ENCODE measurements at regions not wholly inside any gene's neighbourhood (a gene's known extent, or its start where the extent isn't known, plus 50 kb on each side); places are given as distances from the start of the nearest gene placed in this dataset.

DNA sequence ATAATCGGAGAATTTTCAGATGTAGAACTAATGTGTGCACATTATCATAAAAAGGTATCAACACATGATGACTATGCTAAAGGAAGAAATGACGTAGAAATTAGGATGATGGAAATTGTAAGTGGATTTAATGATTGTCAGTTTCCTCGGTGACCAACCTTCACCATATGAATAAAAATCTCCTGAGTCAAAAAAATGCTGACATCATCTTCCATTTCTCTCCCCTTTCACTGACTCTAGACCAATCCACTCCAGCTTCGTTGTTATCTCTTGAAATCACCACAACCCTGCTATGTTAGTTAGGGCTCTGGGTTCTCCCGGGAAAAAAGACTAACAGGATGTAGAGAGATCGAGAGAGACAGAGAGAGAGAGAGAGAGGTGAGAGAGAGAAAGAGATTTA, 204.8 kb upstream of the KYNU start:
- CTCF ChIA-PET = no interaction called here
- H3K36me3 Mint-ChIP-seq (ENCODE audit: low read depth) = no peaks in the 10 kb centered on the region

GRCh38 chr2:142670362-142670761, 207.1 kb upstream of the KYNU start:
- no peak for TF ChIP-seq CTCF (IDR thresholded peaks at IDR 0.05)
- no peak overlapping the region for H3K27ac Mint-ChIP-seq
- no peaks in the 10 kb centered on the region for H3K4me1 Mint-ChIP-seq (ENCODE audit: low read depth)
- ATAC-seq (no peak), DNase-seq (no peak)
- no peaks in the 10 kb centered on the region for H3K9me3 Mint-ChIP-seq
- no peak overlapping the region for H3K4me3 Mint-ChIP-seq
- ChIA-PET CTCF (no interaction called here), POLR2A (no interaction called here)
- H3K36me3 Mint-ChIP-seq (ENCODE audit: low read depth) = no peaks in the 10 kb centered on the region
- H3K27me3 Mint-ChIP-seq = no peaks in the 10 kb centered on the region
- intact Hi-C loops (cut with micrococcal nuclease) = no loop called here

More for the DNA sequence above, 204.8 kb upstream of the KYNU start:
- Mint-ChIP-seq H3K4me1 (ENCODE audit: low read depth) (no peaks in the 10 kb centered on the region), H3K4me3 (no peak overlapping the region), H3K27me3 (no peaks in the 10 kb centered on the region), H3K9me3 (no peaks in the 10 kb centered on the region), H3K27ac (no peak overlapping the region)
- no peak for DNase-seq
- intact Hi-C loops (cut with micrococcal nuclease) = no loop called here
- ATAC-seq = no peak
- no peak for TF ChIP-seq CTCF (IDR thresholded peaks at IDR 0.05)
- POLR2A ChIA-PET = no interaction called here

DNA sequence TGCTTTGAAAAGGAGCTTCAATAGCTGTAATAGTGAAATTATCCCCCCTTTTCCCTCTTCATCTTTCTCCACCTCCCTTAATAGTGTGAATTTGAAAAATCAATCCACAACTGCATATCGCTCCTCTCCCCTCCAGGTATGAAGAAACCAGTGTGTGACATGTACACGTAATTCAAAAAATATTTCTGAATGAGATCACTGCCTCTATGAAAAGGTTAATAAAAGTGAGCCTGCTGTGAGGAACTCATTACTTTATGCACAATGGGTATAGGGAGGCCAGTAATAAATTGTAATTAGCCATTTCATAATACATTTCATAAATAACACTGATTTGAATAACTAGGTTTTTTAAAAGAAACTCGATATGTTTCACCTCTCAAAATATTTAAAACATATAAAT, 209.0 kb upstream of the KYNU start:
- Mint-ChIP-seq H3K9me3 (no peaks in the 10 kb centered on the region), H3K4me3 (no peak overlapping the region), H3K4me1 (ENCODE audit: low read depth) (no peaks in the 10 kb centered on the region), H3K27ac (no peak overlapping the region), H3K36me3 (ENCODE audit: low read depth) (no peaks in the 10 kb centered on the region), H3K27me3 (no peaks in the 10 kb centered on the region)
- intact Hi-C loops (cut with micrococcal nuclease) = no loop called here
- TF ChIP-seq CTCF (IDR thresholded peaks at IDR 0.05) = no peak
- no peak for ATAC-seq
- ChIA-PET CTCF (no interaction called here), POLR2A (no interaction called here)
- DNase-seq = no peak

GRCh38 chr2:142665241-142665640, 212.2 kb upstream of the KYNU start:
- H3K4me1 Mint-ChIP-seq (ENCODE audit: low read depth) = no peaks in the 10 kb centered on the region
- DNase-seq = no peak
- H3K27me3 Mint-ChIP-seq = no peaks in the 10 kb centered on the region
- TF ChIP-seq CTCF (IDR thresholded peaks at IDR 0.05) = no peak
- intact Hi-C loops (cut with micrococcal nuclease) = no loop called here
- H3K27ac Mint-ChIP-seq = no peak overlapping the region
- H3K4me3 Mint-ChIP-seq = no peak overlapping the region
- CTCF ChIA-PET = no interaction called here
- ATAC-seq = no peak
- POLR2A ChIA-PET = no interaction called here
- H3K36me3 Mint-ChIP-seq (ENCODE audit: low read depth) = no peaks in the 10 kb centered on the region
- H3K9me3 Mint-ChIP-seq = no peaks in the 10 kb centered on the region

DNA sequence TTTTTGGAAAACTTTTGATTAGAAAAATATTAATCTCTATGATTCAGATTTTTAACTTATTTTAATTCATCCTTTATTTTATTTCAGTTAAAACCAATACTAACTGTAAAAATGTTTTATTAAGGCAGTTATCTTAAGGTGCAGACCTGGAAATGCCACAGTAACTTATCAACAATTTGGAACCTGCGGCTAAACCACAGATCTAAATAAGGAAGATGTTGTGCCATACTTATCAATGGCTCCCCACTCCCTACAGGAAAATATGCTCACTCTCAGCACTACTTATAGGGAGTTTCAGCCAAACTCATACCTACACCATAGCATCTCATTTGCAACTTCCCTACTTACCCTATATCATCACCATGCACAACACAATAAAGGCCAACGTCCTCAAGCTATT, 226.9 kb upstream of the KYNU start:
- Mint-ChIP-seq H3K9me3 (peaks cover 7% of the 10 kb centered on the region), H3K36me3 (ENCODE audit: low read depth) (no peaks in the 10 kb centered on the region), H3K27me3 (no peaks in the 10 kb centered on the region), H3K4me3 (no peak overlapping the region), H3K4me1 (ENCODE audit: low read depth) (no peaks in the 10 kb centered on the region), H3K27ac (no peak overlapping the region)
- ChIA-PET CTCF (no interaction called here), POLR2A (interaction anchor here (0.5 kb wide), 1 partner anchor 245 kb away, joined by 5 read pairs; no protein-coding TSS in a partner anchor)
- ATAC-seq (no peak), DNase-seq (no peak)
- intact Hi-C loops (cut with micrococcal nuclease) = no loop called here
- no peak for TF ChIP-seq CTCF (IDR thresholded peaks at IDR 0.05)
